BE2C (cell line): ENCODE measurements at regions not wholly inside any gene's neighbourhood (a gene's known extent, or its start where the extent isn't known, plus 50 kb on each side); places are given as distances from the start of the nearest gene placed in this dataset.
A peak's percentile ranks its signal among the peaks of the same experiment; 100 is the strongest.

Experiments
- DNase-seq: peaks from one replicate; pipeline ENCODE4 v3.0.0-alpha.2; 2020
- H3K27me3 ChIP-seq: fragments of 250-450 bp; sonication (Bioruptor Pico); 2 replicates; pipeline ENCODE4 v1.5.1; 2020; ENCODE audit warnings: mild to moderate bottlenecking
- H3K36me3 ChIP-seq: fragments of 250-450 bp; sonication (Bioruptor Pico); 2 replicates; pipeline ENCODE4 v1.5.1; 2020; ENCODE audit warnings: mild to moderate bottlenecking
- H3K4me1 ChIP-seq: fragments of 250-450 bp; sonication (Bioruptor Pico); 2 replicates; pipeline ENCODE4 v1.5.1; 2020
- H3K4me3 ChIP-seq: 2 replicates; pipeline ENCODE4 v1.5.1; 2011; ENCODE audit warnings: low read depth, low read length
- H3K9me3 ChIP-seq: fragments of 250-450 bp; sonication (Bioruptor Pico); 2 replicates; pipeline ENCODE4 v1.5.1; 2020
- TF ChIP-seq, protein P1 (sequence below): IDR thresholded peaks from 2 replicates; pipeline ENCODE4 v1.5.1; 2012; ENCODE audit warnings: mild to moderate bottlenecking, low read depth, low read length

GRCh38 chr2:9770006-9770307 lies 73.3 kb upstream of the TAF1B start:
- no peaks in the 10 kb centered on the region for H3K27me3 ChIP-seq

DNA sequence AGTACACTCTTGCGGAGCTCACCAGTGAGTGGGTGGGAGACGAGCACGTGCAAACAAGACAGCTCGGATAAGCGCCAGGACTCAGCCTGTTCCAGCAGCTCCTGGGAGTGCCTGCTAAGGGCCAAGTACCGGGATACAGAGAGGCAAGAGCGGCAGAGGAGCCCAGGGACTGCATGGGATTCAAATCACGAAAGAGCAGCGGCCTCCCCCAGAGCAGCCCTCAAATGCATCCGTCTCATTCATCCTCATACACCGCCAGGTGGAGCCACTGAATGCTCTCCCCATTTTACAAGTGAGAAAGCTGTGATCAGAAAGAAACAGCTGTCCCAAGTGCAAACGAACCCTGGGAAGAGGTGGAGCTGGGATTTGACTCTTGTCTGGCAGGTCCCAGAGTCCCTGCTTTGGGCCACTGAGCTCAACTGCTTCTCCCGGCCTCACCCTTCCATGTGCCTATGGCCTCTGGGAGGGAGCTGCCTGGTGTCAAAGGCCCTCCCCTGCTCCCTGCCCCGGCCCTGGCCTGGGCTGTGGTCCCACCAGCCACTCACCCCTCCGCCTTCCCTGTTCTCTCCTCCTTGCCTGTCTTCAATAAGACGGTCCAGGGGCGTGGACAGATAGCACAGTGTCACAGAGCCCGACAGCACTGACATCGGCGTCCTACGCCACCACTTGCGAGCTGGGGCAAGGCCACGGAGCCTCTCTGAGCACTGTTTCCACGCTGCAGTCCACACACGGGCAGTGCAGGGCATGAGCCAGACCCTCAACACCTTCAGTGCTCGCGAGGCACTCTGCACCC lies 72.8 kb upstream of the TAF1B start:
- Histone ChIP-seq H3K4me3 (peak overlapping the region; percentile 58), H3K4me1 (peaks cover 19% of the 10 kb centered on the region), H3K9me3 (no peaks in the 10 kb centered on the region), H3K36me3 (no peaks in the 10 kb centered on the region), H3K27me3 (no peaks in the 10 kb centered on the region)
- TF ChIP-seq, protein P1, sequence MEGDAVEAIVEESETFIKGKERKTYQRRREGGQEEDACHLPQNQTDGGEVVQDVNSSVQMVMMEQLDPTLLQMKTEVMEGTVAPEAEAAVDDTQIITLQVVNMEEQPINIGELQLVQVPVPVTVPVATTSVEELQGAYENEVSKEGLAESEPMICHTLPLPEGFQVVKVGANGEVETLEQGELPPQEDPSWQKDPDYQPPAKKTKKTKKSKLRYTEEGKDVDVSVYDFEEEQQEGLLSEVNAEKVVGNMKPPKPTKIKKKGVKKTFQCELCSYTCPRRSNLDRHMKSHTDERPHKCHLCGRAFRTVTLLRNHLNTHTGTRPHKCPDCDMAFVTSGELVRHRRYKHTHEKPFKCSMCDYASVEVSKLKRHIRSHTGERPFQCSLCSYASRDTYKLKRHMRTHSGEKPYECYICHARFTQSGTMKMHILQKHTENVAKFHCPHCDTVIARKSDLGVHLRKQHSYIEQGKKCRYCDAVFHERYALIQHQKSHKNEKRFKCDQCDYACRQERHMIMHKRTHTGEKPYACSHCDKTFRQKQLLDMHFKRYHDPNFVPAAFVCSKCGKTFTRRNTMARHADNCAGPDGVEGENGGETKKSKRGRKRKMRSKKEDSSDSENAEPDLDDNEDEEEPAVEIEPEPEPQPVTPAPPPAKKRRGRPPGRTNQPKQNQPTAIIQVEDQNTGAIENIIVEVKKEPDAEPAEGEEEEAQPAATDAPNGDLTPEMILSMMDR = peak; percentile 91
- peak; percentile 77 for DNase-seq

More at GRCh38 chr2:9770006-9770307, 73.3 kb upstream of the TAF1B start:
- TF ChIP-seq, protein P1 = no peak
- Histone ChIP-seq H3K4me1 (peaks cover 19% of the 10 kb centered on the region), H3K9me3 (no peaks in the 10 kb centered on the region), H3K4me3 (peak overlapping the region; percentile 58), H3K36me3 (no peaks in the 10 kb centered on the region)
- DNase-seq = no peak

DNA sequence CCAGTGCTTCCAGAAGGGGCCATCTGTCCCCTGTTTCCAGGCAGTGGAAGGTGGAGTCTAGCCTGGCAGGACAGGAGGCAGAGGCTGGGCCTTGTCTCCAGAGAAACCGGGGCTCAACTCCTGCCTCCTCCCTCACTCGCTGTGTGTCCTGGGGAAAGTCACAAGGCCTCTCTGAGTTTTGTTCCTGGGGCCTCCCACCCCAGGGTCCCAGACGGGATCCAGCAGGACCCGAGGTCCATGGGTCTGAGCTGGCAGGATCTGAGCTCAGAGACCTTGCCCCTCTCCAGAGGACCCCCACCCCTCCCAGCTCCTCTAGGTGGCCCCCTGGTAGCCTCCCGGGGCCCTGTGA lies 72.2 kb upstream of the TAF1B start:
- no peaks in the 10 kb centered on the region for H3K27me3 ChIP-seq
- TF ChIP-seq, protein P1 = no peak

GRCh38 chr2:9771481-9772017 lies 71.7 kb upstream of the TAF1B start:
- H3K36me3 ChIP-seq = no peaks in the 10 kb centered on the region
- H3K4me1 ChIP-seq = peaks cover 29% of the 10 kb centered on the region
- H3K9me3 ChIP-seq = no peaks in the 10 kb centered on the region
- no peaks in the 10 kb centered on the region for H3K27me3 ChIP-seq
- TF ChIP-seq, protein P1 = no peak
- DNase-seq = no peak
- no peak overlapping the region for H3K4me3 ChIP-seq

More for the DNA sequence above, 72.2 kb upstream of the TAF1B start:
- no peak for DNase-seq
- H3K36me3 ChIP-seq = no peaks in the 10 kb centered on the region
- H3K9me3 ChIP-seq = no peaks in the 10 kb centered on the region
- H3K4me3 ChIP-seq = no peak overlapping the region
- peaks cover 24% of the 10 kb centered on the region for H3K4me1 ChIP-seq

- Histone ChIP-seq H3K4me1 (peaks cover 30% of the 10 kb centered on the region), H3K27me3 (no peaks in the 10 kb centered on the region), H3K9me3 (no peaks in the 10 kb centered on the region), H3K4me3 (no peak overlapping the region), H3K36me3 (no peaks in the 10 kb centered on the region)
- no peak for DNase-seq
- TF ChIP-seq, protein P1 = no peak
Measured at GRCh38 chr2:9772035-9772998, 71.0 kb upstream of the TAF1B start.
